PFSK-1 (cell line): ENCODE measurements at regions not wholly inside any gene's neighbourhood (a gene's known extent, or its start where the extent isn't known, plus 50 kb on each side); places are given as distances from the start of the nearest gene placed in this dataset.

ENCODE experiments used
- FOXP2 ChIP-seq: optimal IDR thresholded peaks from 2 replicates; pipeline ENCODE3; 2011; ENCODE audit warnings: borderline replicate concordance, control low read depth, inconsistent platforms; ENCODE audit not compliant: insufficient read depth; ENCODE audit errors: extremely low read length, extremely low read depth
- POLR2AphosphoS5 ChIP-seq: IDR thresholded peaks from 2 replicates; pipeline ENCODE4 v1.6.1; 2012; ENCODE audit warnings: low read depth, mild to moderate bottlenecking, control low read depth, low read length, moderate library complexity

GRCh38 chr4:126247409-126247808 is 932.7 kb downstream of the FAT4 start:
- TF ChIP-seq FOXP2: no peak
- no peak for TF ChIP-seq POLR2AphosphoS5
